Karpas-422 (cell line): ENCODE measurements at regions not wholly inside any gene's neighbourhood (a gene's known extent, or its start where the extent isn't known, plus 50 kb on each side); places are given as distances from the start of the nearest gene placed in this dataset.

Experiments used
- DNase-seq: peaks from one replicate; pipeline ENCODE4 v3.0.0-alpha.2; 2015
- H2AFZ ChIP-seq: fragments of 200-600 bp; sonication (generic); 2 replicates; pipeline ENCODE4 v1.6.1; 2014; ENCODE audit warnings: antibody characterized with exemption, low read length, mixed read lengths
- H3K27ac ChIP-seq: fragments of 200-600 bp; sonication (generic); 2 replicates; pipeline ENCODE4 v1.5.1; 2014; ENCODE audit warnings: mild to moderate bottlenecking, low read length, moderate library complexity
- H3K27me3 ChIP-seq: fragments of 200-600 bp; sonication (generic); 2 replicates; pipeline ENCODE4 v1.6.1; 2014; ENCODE audit warnings: low read length, mixed read lengths
- H3K36me3 ChIP-seq: fragments of 200-600 bp; sonication (generic); 2 replicates; pipeline ENCODE4 v1.6.1; 2014; ENCODE audit warnings: low read length, mixed read lengths; ENCODE audit not compliant: insufficient read depth
- H3K4me1 ChIP-seq: fragments of 200-600 bp; sonication (generic); 2 replicates; pipeline ENCODE4 v1.6.1; 2014; ENCODE audit warnings: mild to moderate bottlenecking, low read length, mixed read lengths
- H3K4me2 ChIP-seq: fragments of 200-600 bp; sonication (generic); 2 replicates; pipeline ENCODE4 v1.6.1; 2014; ENCODE audit warnings: low read length, low read depth, mild to moderate bottlenecking; ENCODE audit not compliant: poor library complexity, severe bottlenecking
- H3K4me3 ChIP-seq: fragments of 200-600 bp; sonication (generic); 2 replicates; pipeline ENCODE4 v1.5.1; 2014; ENCODE audit warnings: mild to moderate bottlenecking, antibody characterized with exemption, low read length, mixed read lengths
- H3K79me2 ChIP-seq: fragments of 200-600 bp; sonication (generic); 2 replicates; pipeline ENCODE4 v1.6.1; 2014; ENCODE audit warnings: mild to moderate bottlenecking, low read length, mixed read lengths
- H3K9ac ChIP-seq: fragments of 200-600 bp; sonication (generic); 2 replicates; pipeline ENCODE4 v1.6.0; 2014; ENCODE audit warnings: low read length
- H3K9me2 ChIP-seq: fragments of 200-600 bp; sonication (generic), shearing (Covaris generic); replicated peaks from 2 replicates; pipeline ENCODE4 v1.6.0; 2014; ENCODE audit warnings: mild to moderate bottlenecking, low read length, moderate library complexity; ENCODE audit not compliant: insufficient read depth
- H3K9me3 ChIP-seq: fragments of 300-700, 200-600 bp; sonication (generic); 2 replicates; pipeline ENCODE4 v1.6.1; 2014; ENCODE audit warnings: low read length, mixed read lengths
- H4K20me1 ChIP-seq: fragments of 200-600 bp; sonication (generic); 2 replicates; pipeline ENCODE4 v1.6.1; 2014; ENCODE audit warnings: mild to moderate bottlenecking, antibody characterized with exemption, low read length, low read depth; ENCODE audit not compliant: insufficient read depth

DNA sequence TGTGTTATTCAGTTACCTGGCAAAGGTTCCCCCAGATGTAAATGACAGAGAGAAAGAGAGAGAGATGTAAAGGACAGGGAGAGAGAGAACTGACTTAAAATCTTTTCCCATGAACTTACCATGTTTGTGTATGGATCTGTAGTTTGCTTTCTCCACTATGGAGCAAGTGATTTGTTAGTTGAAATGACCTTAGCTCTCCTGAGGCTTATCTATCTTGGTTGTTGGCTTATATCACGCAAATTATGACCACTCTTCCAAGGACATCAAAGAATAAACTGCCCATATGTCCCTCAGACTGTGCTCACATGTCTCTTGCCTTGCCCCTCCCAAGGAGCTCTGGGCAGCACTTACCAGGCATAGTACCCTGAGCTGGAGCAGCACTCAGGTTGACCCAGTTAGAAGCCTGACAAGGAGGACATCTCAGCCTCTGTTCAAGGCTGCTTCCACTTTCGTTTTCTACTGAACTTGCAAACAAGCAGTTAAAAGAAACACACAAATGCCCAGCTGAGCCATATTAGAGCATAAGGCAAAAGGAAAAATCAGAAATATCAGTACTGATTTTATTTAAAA is 95.3 kb upstream of the RCN1 start:
- Histone ChIP-seq H3K9ac (0 out of 2 replicates have a peak overlapping the region, but pooled peaks have one; percentile 12), H3K4me3 (peak overlapping the region; percentile 35; the same call in 1 of the 2 replicates), H2AFZ (0 out of 2 replicates have a peak overlapping the region, but pooled peaks have one; percentile 20), H3K36me3 (no peaks in the 10 kb centered on the region), H3K27ac (no peak overlapping the region), H4K20me1 (no peaks in the 10 kb centered on the region), H3K27me3 (no peaks in the 10 kb centered on the region), H3K4me1 (peaks cover 10% of the 10 kb centered on the region), H3K9me3 (no peaks in the 10 kb centered on the region), H3K4me2 (peak overlapping the region; percentile 37), H3K9me2 (no peaks in the 10 kb centered on the region), H3K79me2 (no peaks in the 10 kb centered on the region)
- no peak for DNase-seq

DNA sequence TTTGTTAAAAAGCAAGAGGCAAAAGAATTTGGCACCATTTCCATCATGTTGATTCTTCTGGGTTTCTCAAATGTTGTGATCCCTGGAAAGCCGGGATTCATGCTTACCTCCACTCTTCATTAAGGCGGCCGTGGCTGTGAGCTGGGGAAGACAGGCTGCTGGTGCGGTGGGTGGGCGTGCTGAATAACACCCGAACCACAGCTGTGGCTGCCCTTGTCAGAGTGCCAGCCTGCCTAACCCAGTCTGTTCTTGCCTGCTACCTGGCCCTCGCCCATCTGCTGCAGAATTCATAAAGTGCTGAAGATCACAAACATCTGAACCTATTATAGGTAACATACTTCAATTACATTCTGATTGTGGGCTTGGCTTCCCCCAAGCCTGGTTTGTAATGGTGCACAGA is 95.8 kb upstream of the RCN1 start:
- H3K27ac ChIP-seq, result no peak overlapping the region
- H3K9ac ChIP-seq, result no peak overlapping the region
- no peaks in the 10 kb centered on the region for H3K9me3 ChIP-seq
- peaks cover 10% of the 10 kb centered on the region for H3K4me1 ChIP-seq
- no peaks in the 10 kb centered on the region for H3K79me2 ChIP-seq
- no peaks in the 10 kb centered on the region for H3K36me3 ChIP-seq
- H3K9me2 ChIP-seq, result no peaks in the 10 kb centered on the region
- no peaks in the 10 kb centered on the region for H4K20me1 ChIP-seq
- no peak for DNase-seq
- H3K4me3 ChIP-seq, result no peak overlapping the region
- no peak overlapping the region for H3K4me2 ChIP-seq
- H3K27me3 ChIP-seq, result no peaks in the 10 kb centered on the region
- no peak overlapping the region for H2AFZ ChIP-seq

GRCh38 chr11:31987118-31988005 is 103.5 kb upstream of the RCN1 start:
- H2AFZ ChIP-seq, result no peak overlapping the region
- no peaks in the 10 kb centered on the region for H3K9me2 ChIP-seq
- no peaks in the 10 kb centered on the region for H3K79me2 ChIP-seq
- no peak overlapping the region for H3K4me3 ChIP-seq
- H3K9me3 ChIP-seq, result no peaks in the 10 kb centered on the region
- no peak overlapping the region for H3K27ac ChIP-seq
- DNase-seq, result no peak
- no peaks in the 10 kb centered on the region for H3K27me3 ChIP-seq
- no peak overlapping the region for H3K9ac ChIP-seq
- H3K4me2 ChIP-seq, result no peak overlapping the region
- H3K4me1 ChIP-seq, result no peaks in the 10 kb centered on the region
- H3K36me3 ChIP-seq, result no peaks in the 10 kb centered on the region
- no peaks in the 10 kb centered on the region for H4K20me1 ChIP-seq

GRCh38 chr11:31986201-31986889 is 104.5 kb upstream of the RCN1 start:
- DNase-seq, result no peak
- H2AFZ ChIP-seq, result no peak overlapping the region
- H3K27ac ChIP-seq, result no peak overlapping the region

DNA sequence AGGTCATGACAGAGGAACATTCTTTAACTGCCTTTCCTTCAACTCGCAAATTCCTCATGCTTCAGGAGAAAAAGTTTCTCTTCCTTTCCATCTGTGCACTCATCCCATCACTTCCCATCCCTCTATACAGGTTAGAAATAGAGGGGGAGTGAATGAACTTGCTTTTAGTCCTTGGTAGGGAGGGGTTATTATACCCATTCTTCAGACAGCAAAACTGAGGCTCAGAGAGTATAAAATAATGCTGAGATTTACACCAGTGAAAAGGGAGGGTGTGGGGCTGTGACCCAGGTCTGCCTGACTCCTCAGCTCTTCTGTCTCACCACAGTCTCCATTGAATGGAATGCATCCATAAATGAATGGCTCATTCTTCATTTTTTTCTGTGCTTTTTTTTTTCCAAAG is 109.4 kb upstream of the RCN1 start:
- DNase-seq, result no peak
- H4K20me1 ChIP-seq, result no peaks in the 10 kb centered on the region
- no peak overlapping the region for H3K27ac ChIP-seq
- H3K4me1 ChIP-seq, result no peaks in the 10 kb centered on the region
- no peak overlapping the region for H2AFZ ChIP-seq
- H3K9me3 ChIP-seq, result no peaks in the 10 kb centered on the region
- no peak overlapping the region for H3K9ac ChIP-seq
- no peak overlapping the region for H3K4me3 ChIP-seq
- no peaks in the 10 kb centered on the region for H3K27me3 ChIP-seq
- no peaks in the 10 kb centered on the region for H3K36me3 ChIP-seq
- no peak overlapping the region for H3K4me2 ChIP-seq
- H3K9me2 ChIP-seq, result no peaks in the 10 kb centered on the region
- no peaks in the 10 kb centered on the region for H3K79me2 ChIP-seq

More at GRCh38 chr11:31986201-31986889, 104.5 kb upstream of the RCN1 start:
- H3K4me3 ChIP-seq, result no peak overlapping the region
- H3K9me3 ChIP-seq, result no peaks in the 10 kb centered on the region
- H3K79me2 ChIP-seq, result no peaks in the 10 kb centered on the region
- H3K9ac ChIP-seq, result no peak overlapping the region
- H4K20me1 ChIP-seq, result no peaks in the 10 kb centered on the region
- no peaks in the 10 kb centered on the region for H3K4me1 ChIP-seq
- H3K9me2 ChIP-seq, result no peaks in the 10 kb centered on the region
- H3K27me3 ChIP-seq, result no peaks in the 10 kb centered on the region
- no peaks in the 10 kb centered on the region for H3K36me3 ChIP-seq
- H3K4me2 ChIP-seq, result no peak overlapping the region

DNA sequence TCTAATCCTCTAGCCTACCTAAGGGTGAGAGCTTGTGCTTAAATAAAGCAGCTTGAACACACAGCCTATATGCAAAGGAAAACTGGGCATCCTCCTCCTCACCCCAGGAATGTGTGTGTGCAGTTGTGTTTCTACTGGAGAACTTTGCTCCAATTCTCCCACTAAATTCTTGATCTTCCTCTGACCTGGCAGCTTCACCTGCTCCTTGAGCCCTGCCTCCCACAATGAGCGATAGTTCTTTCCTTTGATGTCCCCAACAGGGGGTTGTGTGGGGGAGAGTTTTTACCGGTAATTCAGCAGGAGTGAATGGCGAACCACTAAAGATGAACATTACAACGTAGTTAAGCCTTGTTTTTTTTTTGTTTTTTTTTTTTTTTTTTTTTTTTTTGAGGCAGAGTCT is 113.5 kb upstream of the RCN1 start:
- H3K4me2 ChIP-seq, result no peak overlapping the region
- 0 out of 2 replicates have a peak, but pooled peaks cover 2% of the 10 kb centered on the region for H3K27me3 ChIP-seq
- no peaks in the 10 kb centered on the region for H4K20me1 ChIP-seq
- no peaks in the 10 kb centered on the region for H3K9me2 ChIP-seq
- no peaks in the 10 kb centered on the region for H3K9me3 ChIP-seq
- no peak overlapping the region for H2AFZ ChIP-seq
- no peak overlapping the region for H3K4me3 ChIP-seq
- no peaks in the 10 kb centered on the region for H3K4me1 ChIP-seq
- no peaks in the 10 kb centered on the region for H3K79me2 ChIP-seq
- DNase-seq, result no peak
- H3K9ac ChIP-seq, result no peak overlapping the region
- H3K36me3 ChIP-seq, result no peaks in the 10 kb centered on the region
- no peak overlapping the region for H3K27ac ChIP-seq

DNA sequence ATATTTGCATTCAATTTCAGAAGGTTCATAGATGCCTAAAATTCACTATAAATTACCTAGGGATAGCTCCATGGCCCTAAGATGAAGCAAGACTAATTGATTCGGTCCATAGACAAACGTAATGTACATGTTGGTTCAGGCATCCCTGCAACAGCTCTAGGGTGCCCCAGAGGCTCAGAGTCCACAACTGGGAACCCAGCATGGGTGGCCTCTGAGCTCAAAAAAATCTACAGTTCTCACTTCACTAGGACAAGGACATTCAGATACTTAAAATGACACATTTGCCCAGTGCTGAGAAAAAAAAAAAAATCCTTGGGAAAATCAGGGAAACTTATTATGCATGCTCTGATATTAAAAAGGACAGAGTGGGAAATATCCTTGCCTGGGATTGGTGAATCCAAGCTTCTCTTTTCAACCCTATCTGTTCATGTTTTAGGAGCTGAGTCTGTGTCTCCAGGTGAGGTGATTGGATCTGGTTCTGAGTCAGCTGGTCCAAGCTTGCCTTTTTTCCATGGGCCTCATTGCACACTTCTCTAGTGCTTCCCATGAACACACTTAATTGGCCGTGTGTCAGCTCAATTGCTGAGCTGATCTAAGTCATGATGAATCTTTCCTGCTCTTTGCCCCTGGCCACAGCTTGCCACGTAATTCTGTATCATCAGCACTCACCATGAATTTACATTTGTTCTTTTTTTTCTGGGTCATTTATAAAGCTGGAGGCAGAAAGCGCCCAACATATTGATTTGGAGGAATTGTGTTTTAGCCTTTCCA is 116.3 kb upstream of the RCN1 start:
- Histone ChIP-seq H3K4me1 (no peaks in the 10 kb centered on the region), H3K9me2 (no peaks in the 10 kb centered on the region), H3K4me3 (no peak overlapping the region), H3K9ac (no peak overlapping the region), H3K27ac (no peak overlapping the region), H2AFZ (no peak overlapping the region), H3K9me3 (no peaks in the 10 kb centered on the region), H3K79me2 (no peaks in the 10 kb centered on the region), H4K20me1 (no peaks in the 10 kb centered on the region), H3K36me3 (no peaks in the 10 kb centered on the region), H3K27me3 (0 out of 2 replicates have a peak, but pooled peaks cover 2% of the 10 kb centered on the region), H3K4me2 (no peak overlapping the region)
- no peak for DNase-seq
